Right cardiac atrium (tissue), 5 donors: ENCODE measurements at regions not wholly inside any gene's neighbourhood (a gene's known extent, or its start where the extent isn't known, plus 50 kb on each side); places are given as distances from the start of the nearest gene placed in this dataset.
A peak's percentile ranks its signal among the peaks of the same experiment; 100 is the strongest.

ENCODE experiments used
- ATAC-seq, 2 donors: fragments of 200-7000 bp; cut with Tn5 transposase; one replicate each; pipeline versions ENCODE4 v1.8.0 to v1.9.1; 2020; ENCODE audit warnings: moderate library complexity in 2 of 2, mild to moderate bottlenecking in 1 of 2
- DNase-seq, 3 donors: peaks; one replicate each; pipeline ENCODE4 v3.0.0-alpha.2; 2020
- H3K27ac ChIP-seq: one replicate; pipeline ENCODE4 v1.5.1; 2013; ENCODE audit warnings: mild to moderate bottlenecking, low read length, control low read depth, moderate library complexity
- H3K27me3 ChIP-seq: one replicate; pipeline ENCODE4 v1.6.1; 2013; ENCODE audit not compliant: control insufficient read depth, insufficient read depth
- H3K4me1 ChIP-seq: one replicate; pipeline ENCODE4 v1.6.1; 2013; ENCODE audit warnings: low read length; ENCODE audit not compliant: control insufficient read depth, insufficient read depth
- H3K4me3 ChIP-seq: one replicate; pipeline ENCODE4 v1.5.1; 2013; ENCODE audit warnings: low read length, control low read depth
- H3K9me3 ChIP-seq: one replicate; pipeline ENCODE4 v1.6.1; 2013; ENCODE audit warnings: low read length; ENCODE audit not compliant: control insufficient read depth
- WGBS: extraction: QIAGEN DNeasy Blood & Tissue Kit; methylation state at CpG from one replicate; pipeline ENCODE4 v1.1.7; 2013; 5-methylcytosine and 5-hydroxymethylcytosine counted together
- intact Hi-C, 4 donors: fragments of 100-400 bp; cut with DNase I; formaldehyde crosslinking; loops; one replicate each; pipeline versions ENCODE4 v1.11.0 to v1.14.0; 2022 to 2023
- donor health status: healthy with polysubstance abuse.
- donor health status: DM: no; HTN: yes; CAD: no.
- donor health status: DM: no; HTN: no; CAD: no.
- donor health status: DM: no; HTN: yes; CAD: no; lungs with severe emphysema.
- donor health status: DM: yes; HTN: yes; CAD: no.

DNA sequence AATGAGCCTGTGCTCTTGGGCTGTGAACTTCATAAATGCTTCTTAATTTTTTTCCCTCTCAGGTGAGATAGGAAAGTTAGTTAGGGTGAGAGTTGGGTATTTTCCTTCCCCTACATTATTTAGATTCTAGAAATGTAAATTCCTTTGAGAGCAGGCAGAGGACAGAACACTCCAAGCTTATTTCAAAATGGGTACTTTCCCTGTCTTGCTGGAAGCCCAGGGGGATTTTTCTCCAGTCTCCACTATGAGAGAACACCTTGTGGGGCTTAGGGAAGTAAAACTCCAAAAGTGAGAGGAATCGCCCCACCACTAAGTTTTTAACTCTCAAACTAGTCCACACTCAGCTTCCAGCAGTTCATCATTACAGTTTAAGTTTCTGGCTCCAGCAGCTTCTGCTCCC lies 253.2 kb upstream of the CTAGE1 start:
- H3K4me1 ChIP-seq: no peaks in the 10 kb centered on the region
- H3K27ac ChIP-seq: no peak overlapping the region
- DNase-seq (no peak), ATAC-seq (no peak)
- no peaks in the 10 kb centered on the region for H3K9me3 ChIP-seq
- WGBS: 76% methylated on average over 1 of the region's 1 CpG
- intact Hi-C loops: no loop called here
- no peak overlapping the region for H3K4me3 ChIP-seq
- no peaks in the 10 kb centered on the region for H3K27me3 ChIP-seq

DNA sequence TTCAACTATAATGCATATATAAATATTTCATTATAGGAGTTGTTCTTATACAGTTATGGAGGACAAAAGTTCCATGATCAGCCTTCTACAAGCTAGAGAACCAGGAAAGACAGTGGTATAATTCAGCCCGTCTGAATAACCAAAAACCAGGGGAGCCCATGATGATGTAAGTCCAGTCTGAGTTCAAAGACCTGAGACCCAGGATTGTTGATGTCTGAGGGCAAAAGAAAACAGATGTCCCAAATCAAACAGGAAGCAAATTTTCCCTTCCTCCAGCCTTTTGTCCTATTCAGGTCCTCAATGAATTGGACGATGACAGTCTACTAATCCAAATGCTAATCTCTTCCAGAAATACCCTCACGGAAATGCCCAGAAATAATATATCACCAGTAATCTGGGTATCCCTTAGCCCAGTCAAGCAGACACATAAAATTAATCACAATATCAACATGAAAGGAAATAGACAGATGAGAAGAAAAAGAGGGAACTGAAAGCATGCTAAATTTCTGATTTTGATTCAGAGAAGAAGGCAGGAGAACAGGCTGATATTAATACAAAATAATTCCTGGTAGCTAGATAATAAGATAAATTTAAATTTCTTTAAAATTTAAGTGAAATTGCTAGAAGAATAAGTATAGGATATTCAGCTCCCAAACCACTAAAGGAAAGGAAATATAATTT lies 255.6 kb upstream of the CTAGE1 start:
- H3K9me3 ChIP-seq: no peaks in the 10 kb centered on the region
- H3K4me1 ChIP-seq: no peaks in the 10 kb centered on the region
- H3K27me3 ChIP-seq: no peaks in the 10 kb centered on the region
- H3K27ac ChIP-seq: no peak overlapping the region
- H3K4me3 ChIP-seq: no peak overlapping the region
- WGBS: 75% methylated on average over 3 of the region's 3 CpGs
- intact Hi-C loops: no loop called here
- ATAC-seq: no peak
- DNase-seq: no peak

DNA sequence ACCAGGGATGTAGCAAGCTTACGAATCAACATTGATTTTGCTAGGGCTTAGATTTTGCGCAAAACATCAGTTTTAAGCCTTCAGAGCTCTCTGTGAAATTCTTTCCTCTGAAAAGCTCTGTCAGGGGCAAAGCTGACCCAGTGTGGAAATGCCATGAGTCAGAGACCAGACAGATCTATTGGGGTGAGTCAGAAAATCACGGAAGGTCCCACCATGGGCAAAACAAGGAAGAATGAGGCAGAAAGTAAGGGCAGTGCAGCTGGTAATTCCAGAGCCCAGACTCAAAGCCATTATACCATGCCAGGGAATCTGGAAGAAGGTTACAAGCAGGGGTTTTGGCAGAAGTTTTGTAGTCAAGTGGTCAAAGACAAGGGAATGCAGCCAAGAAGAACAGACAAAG lies 256.6 kb upstream of the CTAGE1 start:
- ATAC-seq (no peak), DNase-seq (no peak)
- intact Hi-C loops: no loop called here
- Histone ChIP-seq H3K9me3 (no peaks in the 10 kb centered on the region), H3K4me3 (no peak overlapping the region), H3K27me3 (no peaks in the 10 kb centered on the region), H3K4me1 (no peaks in the 10 kb centered on the region), H3K27ac (no peak overlapping the region)
- 88% methylated on average over 3 of the region's 3 CpGs for WGBS

DNA sequence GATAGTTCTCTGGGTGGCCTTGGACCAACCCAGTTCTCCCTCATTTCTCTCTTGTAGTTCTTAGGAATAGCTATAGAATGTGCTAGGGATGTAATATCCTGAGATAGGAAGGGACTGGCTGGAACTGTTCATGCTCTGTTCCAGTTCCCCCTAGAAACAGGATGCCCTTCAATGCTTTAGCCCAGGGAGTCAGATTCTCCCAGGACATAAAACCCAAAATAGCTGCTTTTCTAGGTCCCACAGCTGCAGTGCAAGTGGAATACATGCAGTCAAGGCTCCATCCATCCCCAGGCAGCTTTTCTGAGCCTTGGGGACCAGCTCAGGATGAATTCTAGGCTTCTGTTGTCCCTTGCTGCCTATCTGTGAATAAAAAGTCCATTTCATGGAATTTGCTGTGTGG lies 257.3 kb upstream of the CTAGE1 start:
- H3K27ac ChIP-seq: no peak overlapping the region
- H3K9me3 ChIP-seq: no peaks in the 10 kb centered on the region
- DNase-seq (no peak), ATAC-seq (no peak)
- intact Hi-C loops: no loop called here
- no peak overlapping the region for H3K4me3 ChIP-seq
- no peaks in the 10 kb centered on the region for H3K4me1 ChIP-seq
- no peaks in the 10 kb centered on the region for H3K27me3 ChIP-seq

DNA sequence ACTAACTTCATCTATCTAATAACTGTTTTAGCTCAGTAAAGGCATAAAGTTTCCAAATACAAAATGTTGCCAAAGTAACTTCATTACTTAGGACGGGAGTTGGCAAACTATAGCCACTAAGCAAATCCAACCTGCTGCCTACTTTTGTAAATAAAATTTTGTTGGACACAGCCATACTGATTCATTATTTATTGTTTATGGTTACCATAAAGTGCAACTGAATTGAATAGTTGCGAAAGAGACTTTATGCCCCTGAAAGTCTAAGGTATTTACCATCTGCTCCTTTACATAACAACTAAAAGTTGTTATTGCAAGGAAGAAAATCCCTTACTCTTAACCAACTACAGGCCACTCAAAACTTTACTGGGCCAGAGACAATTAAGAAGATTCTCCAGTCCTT lies 256.7 kb upstream of the RBBP8 start:
- ATAC-seq: no peak
- no peak overlapping the region for H3K27ac ChIP-seq
- no peaks in the 10 kb centered on the region for H3K4me1 ChIP-seq
- H3K9me3 ChIP-seq: no peaks in the 10 kb centered on the region
- no peaks in the 10 kb centered on the region for H3K27me3 ChIP-seq
- WGBS: 88% methylated on average over 2 of the region's 2 CpGs
- no peak overlapping the region for H3K4me3 ChIP-seq
- no peak for DNase-seq
- intact Hi-C loops: no loop called here

DNA sequence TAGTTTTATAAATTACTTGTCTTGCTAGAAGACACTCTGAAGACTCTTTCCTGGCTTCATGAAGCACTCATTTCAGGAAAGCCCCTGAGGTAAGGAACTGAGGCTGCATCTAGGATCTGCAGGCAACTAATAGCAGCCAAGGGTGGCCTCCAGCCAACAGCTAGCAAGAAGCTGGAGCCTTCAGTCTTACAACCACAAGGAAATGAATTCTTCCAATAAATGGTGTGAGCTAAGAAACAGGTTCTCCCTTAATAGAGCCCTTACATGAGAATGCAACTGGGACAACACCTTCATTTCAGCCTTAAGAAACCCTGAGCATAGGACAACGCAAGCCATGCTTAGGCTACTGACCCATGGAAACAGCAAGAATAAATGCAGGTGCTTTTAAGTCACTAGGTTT lies 254.6 kb upstream of the RBBP8 start:
- WGBS: 93% methylated on average over 1 of the region's 1 CpG
- no peaks in the 10 kb centered on the region for H3K9me3 ChIP-seq
- no peak overlapping the region for H3K4me3 ChIP-seq
- ATAC-seq: no peak
- H3K27ac ChIP-seq: no peak overlapping the region
- H3K4me1 ChIP-seq: no peaks in the 10 kb centered on the region
- H3K27me3 ChIP-seq: no peaks in the 10 kb centered on the region
- intact Hi-C loops: no loop called here
- DNase-seq: peak in 1 of 3 donors; percentile 45

DNA sequence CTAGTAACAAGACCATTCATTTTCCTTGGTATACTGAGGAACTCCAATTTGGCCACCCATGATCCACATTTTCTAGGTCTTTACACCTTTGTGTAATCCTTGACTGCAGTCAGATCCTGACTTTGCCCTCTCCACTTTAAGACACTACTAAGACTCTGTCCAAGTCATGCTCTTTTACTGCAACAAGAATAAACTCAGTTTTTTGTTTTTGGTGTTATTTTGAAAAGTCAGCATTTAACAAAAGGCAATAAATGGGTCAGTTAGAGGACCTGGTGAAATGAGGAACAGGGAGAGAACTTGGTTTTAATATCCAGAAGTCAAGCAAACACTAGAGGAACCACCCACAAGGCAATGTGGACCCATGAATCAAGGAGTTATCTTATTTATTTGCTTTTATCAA lies 252.2 kb upstream of the RBBP8 start:
- H3K27me3 ChIP-seq: no peaks in the 10 kb centered on the region
- no peaks in the 10 kb centered on the region for H3K9me3 ChIP-seq
- DNase-seq (no peak), ATAC-seq (no peak)
- no peak overlapping the region for H3K4me3 ChIP-seq
- H3K4me1 ChIP-seq: no peaks in the 10 kb centered on the region
- no peak overlapping the region for H3K27ac ChIP-seq
- intact Hi-C loops: loop anchor here in 1 of 4 donors (10.0 kb wide), 1 partner anchor 64 kb away; no protein-coding TSS in a partner anchor

DNA sequence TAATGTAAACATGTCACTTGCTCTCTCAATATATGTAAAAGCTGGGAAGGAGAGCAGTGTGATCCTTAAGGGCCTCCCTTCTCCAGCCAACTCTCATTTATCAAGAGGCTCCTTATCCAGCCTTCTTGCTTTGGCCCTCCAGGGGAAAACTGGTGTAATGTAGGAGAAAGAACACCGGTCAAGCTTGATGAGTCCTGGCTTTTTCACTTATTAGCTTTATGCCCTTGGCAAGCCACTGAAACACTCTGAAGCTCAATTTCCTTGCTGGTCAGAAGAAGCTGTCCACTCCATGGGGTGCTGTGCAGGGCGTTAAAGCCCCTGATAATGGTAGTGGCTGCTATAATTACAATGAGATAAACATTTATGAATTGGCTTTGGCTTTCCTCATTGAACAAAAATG lies 251.2 kb upstream of the RBBP8 start:
- no peak for DNase-seq

DNA sequence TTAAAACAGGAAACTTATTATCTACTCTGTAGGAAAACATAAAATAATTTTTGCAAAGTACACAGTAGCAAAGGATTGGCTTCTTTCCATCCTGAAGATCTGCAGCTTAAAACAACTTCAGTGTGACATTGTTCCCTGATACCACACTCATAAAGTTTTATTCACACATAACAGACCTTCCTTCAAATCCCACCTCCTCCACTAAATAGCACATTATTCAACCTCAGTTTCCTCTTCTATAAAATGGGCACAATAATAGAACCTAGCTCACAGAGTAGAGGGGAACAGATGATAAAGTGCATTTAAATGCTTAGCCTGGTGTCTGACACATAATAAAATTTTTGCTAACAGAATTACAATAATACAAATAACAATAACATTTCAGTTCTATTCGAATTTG lies 250.4 kb upstream of the RBBP8 start:
- no peaks in the 10 kb centered on the region for H3K9me3 ChIP-seq
- ATAC-seq (no peak), DNase-seq (no peak)
- no peak overlapping the region for H3K4me3 ChIP-seq
- H3K27me3 ChIP-seq: no peaks in the 10 kb centered on the region
- H3K4me1 ChIP-seq: no peaks in the 10 kb centered on the region
- H3K27ac ChIP-seq: no peak overlapping the region
- 42% methylated on average over 1 of the region's 1 CpG for WGBS
- intact Hi-C loops: loop anchor here in 1 of 4 donors (10.0 kb wide), 1 partner anchor 62 kb away; no protein-coding TSS in a partner anchor

More for the DNA sequence above, 251.2 kb upstream of the RBBP8 start:
- H3K27me3 ChIP-seq: no peaks in the 10 kb centered on the region
- H3K4me1 ChIP-seq: no peaks in the 10 kb centered on the region
- H3K27ac ChIP-seq: no peak overlapping the region
- no peak overlapping the region for H3K4me3 ChIP-seq
- whole genome bisulfite sequencing: 20% methylated on average over 2 of the region's 2 CpGs
- intact Hi-C loops: loop anchor here in 1 of 4 donors (10.0 kb wide), 1 partner anchor 63 kb away; no protein-coding TSS in a partner anchor
- no peaks in the 10 kb centered on the region for H3K9me3 ChIP-seq
- ATAC-seq: no peak

DNA sequence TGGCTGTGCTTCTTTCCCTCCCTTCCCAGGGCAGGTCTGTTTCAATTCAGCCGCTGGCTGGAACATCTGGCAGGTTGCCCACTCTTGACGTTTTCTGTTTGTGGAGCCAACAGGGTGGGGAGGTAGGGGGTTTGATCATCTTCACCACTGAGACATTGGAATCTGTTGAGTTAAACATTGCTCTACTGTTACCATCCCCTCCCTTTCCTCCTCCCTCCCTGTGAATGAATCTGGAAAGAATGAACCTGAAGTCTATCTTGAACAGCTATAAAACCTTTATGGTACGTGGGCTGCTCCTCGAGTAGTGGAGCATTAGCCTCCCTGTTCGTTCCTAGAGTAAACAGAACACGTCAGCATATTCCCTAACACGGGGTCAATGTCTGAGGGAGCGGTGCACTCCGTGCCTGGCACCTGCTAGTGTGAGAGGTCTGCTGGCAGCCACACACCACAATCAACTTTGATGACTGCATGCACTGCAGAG lies 249.9 kb upstream of the RBBP8 start:
- H3K4me1 ChIP-seq: no peaks in the 10 kb centered on the region
- H3K27ac ChIP-seq: no peak overlapping the region
- H3K4me3 ChIP-seq: no peak overlapping the region
- 13% methylated on average over 9 of the region's 9 CpGs for WGBS
- ATAC-seq (peak; percentile 86 to 96), DNase-seq (peak; percentile 76 to 81 (median 79))
- intact Hi-C loops: loop anchor here in 1 of 4 donors (10.0 kb wide), 1 partner anchor 62 kb away; no protein-coding TSS in a partner anchor
- no peaks in the 10 kb centered on the region for H3K27me3 ChIP-seq
- peaks cover 1% of the 10 kb centered on the region for H3K9me3 ChIP-seq

DNA sequence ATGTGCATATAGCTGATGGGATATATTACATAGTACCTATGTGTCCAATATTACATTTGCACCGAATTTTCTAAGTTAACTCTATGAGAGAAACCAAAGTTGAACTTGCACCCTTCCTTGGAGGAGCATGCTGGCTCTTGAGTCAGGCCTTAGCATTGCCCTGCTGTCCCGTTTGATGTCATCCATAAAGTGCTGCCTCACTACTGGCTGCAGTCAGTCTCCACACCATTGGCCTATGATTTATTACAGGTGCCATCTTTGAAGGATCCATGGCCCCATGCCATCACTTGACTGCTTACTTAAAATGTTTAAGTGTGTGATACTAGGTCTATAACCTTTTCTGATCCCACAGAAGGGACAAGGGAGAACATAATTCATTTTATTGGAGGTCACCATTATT lies 249.3 kb upstream of the RBBP8 start:
- intact Hi-C loops: loop anchor here in 1 of 4 donors (10.0 kb wide), 1 partner anchor 61 kb away; no protein-coding TSS in a partner anchor
- Histone ChIP-seq H3K27ac (no peak overlapping the region), H3K4me1 (no peaks in the 10 kb centered on the region), H3K9me3 (peaks cover 1% of the 10 kb centered on the region), H3K27me3 (no peaks in the 10 kb centered on the region), H3K4me3 (no peak overlapping the region)
- ATAC-seq: no peak
- DNase-seq: no peak
- 72% methylated on average over 2 of the region's 2 CpGs for WGBS
